Upper lobe of left lung (tissue), 4 donors: ENCODE measurements at regions not wholly inside any gene's neighbourhood (a gene's known extent, or its start where the extent isn't known, plus 50 kb on each side); places are given as distances from the start of the nearest gene placed in this dataset.

Experiments used
- POLR2A ChIP-seq, 4 donors: fragments of 450-650 bp; IDR thresholded peaks; one replicate each; pipeline ENCODE4 v1.5.1; 2016 to 2017; ENCODE audit warnings: antibody characterized with exemption in 4 of 4, mild to moderate bottlenecking in 2 of 4
- POLR2AphosphoS5 ChIP-seq, 2 donors: sonication (generic); formaldehyde crosslinking; IDR thresholded peaks; one replicate each; pipeline ENCODE4 v1.5.1; 2017; ENCODE audit warnings: antibody characterized with exemption in 2 of 2
- TF ChIP-seq, protein P1 (sequence below), 6 experiments: fragments of 450-650 bp in 4 of 6; fragments of 200-600 bp in 2 of 6; sonication (generic) in 2 of 6; IDR thresholded peaks; one replicate each; pipeline ENCODE4 v1.5.1; 2016 to 2019; ENCODE audit warnings: antibody characterized with exemption in 6 of 6

DNA sequence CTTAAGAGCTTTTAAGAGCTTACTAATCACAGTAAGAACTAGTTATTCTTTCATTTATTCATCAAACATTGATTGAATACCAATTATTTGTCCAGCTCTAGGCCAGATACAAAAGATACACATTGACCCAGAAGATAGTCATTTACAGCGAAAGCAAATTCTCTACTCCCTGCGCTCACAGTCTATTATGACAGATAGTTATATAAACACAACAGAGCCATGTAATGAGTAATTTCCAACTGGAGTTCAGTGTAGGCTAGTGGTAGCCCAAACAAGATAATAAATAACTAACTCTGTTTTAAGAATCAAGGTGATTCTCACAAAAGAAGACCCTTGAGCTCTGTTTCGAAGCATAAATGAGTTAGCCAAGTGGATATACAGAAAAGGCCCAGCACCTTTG is 397.8 kb upstream of the TLE4 start:
- TF ChIP-seq, protein P1, sequence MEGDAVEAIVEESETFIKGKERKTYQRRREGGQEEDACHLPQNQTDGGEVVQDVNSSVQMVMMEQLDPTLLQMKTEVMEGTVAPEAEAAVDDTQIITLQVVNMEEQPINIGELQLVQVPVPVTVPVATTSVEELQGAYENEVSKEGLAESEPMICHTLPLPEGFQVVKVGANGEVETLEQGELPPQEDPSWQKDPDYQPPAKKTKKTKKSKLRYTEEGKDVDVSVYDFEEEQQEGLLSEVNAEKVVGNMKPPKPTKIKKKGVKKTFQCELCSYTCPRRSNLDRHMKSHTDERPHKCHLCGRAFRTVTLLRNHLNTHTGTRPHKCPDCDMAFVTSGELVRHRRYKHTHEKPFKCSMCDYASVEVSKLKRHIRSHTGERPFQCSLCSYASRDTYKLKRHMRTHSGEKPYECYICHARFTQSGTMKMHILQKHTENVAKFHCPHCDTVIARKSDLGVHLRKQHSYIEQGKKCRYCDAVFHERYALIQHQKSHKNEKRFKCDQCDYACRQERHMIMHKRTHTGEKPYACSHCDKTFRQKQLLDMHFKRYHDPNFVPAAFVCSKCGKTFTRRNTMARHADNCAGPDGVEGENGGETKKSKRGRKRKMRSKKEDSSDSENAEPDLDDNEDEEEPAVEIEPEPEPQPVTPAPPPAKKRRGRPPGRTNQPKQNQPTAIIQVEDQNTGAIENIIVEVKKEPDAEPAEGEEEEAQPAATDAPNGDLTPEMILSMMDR (IDR thresholded peaks at IDR 0.05), result no peak
- TF ChIP-seq POLR2AphosphoS5 (IDR thresholded peaks at IDR 0.05) (no peak), POLR2A (IDR thresholded peaks at IDR 0.05) (no peak)
